Neural cell (in vitro differentiated cells): ENCODE measurements at regions not wholly inside any gene's neighbourhood (a gene's known extent, or its start where the extent isn't known, plus 50 kb on each side); places are given as distances from the start of the nearest gene placed in this dataset.

Experiments used
- H2AFZ ChIP-seq: fragments of 200-600, 300-800 bp; sonication (generic), shearing (Covaris generic); 2 replicates; pipeline ENCODE4 v1.6.0; 2014; ENCODE audit warnings: low read depth, mild to moderate bottlenecking, antibody characterized with exemption, low read length, moderate library complexity
- H3F3A ChIP-seq: fragments of 200-600 bp; shearing (Covaris generic); 2 replicates; pipeline ENCODE4 v1.6.1; 2016; ENCODE audit warnings: mild to moderate bottlenecking, moderate library complexity, mixed read lengths, antibody characterized with exemption, low read length; ENCODE audit not compliant: insufficient read depth, poor library complexity, severe bottlenecking
- H3K27ac ChIP-seq: fragments of 200-600, 300-800 bp; sonication (generic), shearing (Covaris generic); 2 replicates; pipeline ENCODE4 v1.5.1; 2014; ENCODE audit warnings: mild to moderate bottlenecking, low read length, moderate library complexity
- H3K27me3 ChIP-seq: fragments of 300-800, 200-600 bp; sonication (generic), shearing (Covaris generic); 2 replicates; pipeline ENCODE4 v1.6.0; 2014; ENCODE audit warnings: mild to moderate bottlenecking, low read depth, low read length, moderate library complexity; ENCODE audit not compliant: insufficient read depth
- H3K36me3 ChIP-seq: fragments of 300-800, 200-600 bp; sonication (generic), shearing (Covaris generic); 2 replicates; pipeline ENCODE4 v1.5.1; 2014; ENCODE audit warnings: mild to moderate bottlenecking, antibody characterized with exemption, low read length, moderate library complexity; ENCODE audit not compliant: insufficient read depth
- H3K4me2 ChIP-seq: fragments of 300-800, 200-600 bp; sonication (generic), shearing (Covaris generic); 2 replicates; pipeline ENCODE4 v1.6.0; 2014; ENCODE audit warnings: mild to moderate bottlenecking, low read length
- H3K4me3 ChIP-seq: fragments of 300-800, 200-600 bp; sonication (generic), shearing (Covaris generic); 2 replicates; pipeline ENCODE4 v1.5.1; 2014; ENCODE audit warnings: mild to moderate bottlenecking, low read length, moderate library complexity
- H3K79me2 ChIP-seq: fragments of 200-600 bp; shearing (Covaris generic); replicated peaks from 2 replicates; pipeline ENCODE4 v1.6.0; 2014; ENCODE audit warnings: mild to moderate bottlenecking, low read length, moderate library complexity; ENCODE audit not compliant: insufficient read depth
- H3K9ac ChIP-seq: fragments of 300-800, 200-600 bp; sonication (generic), shearing (Covaris generic); 2 replicates; pipeline ENCODE4 v1.6.1; 2016; ENCODE audit warnings: mild to moderate bottlenecking, low read length, mixed read lengths
- H3K9me2 ChIP-seq: fragments of 200-600 bp; shearing (Covaris generic); 2 replicates; pipeline ENCODE4 v1.6.1; 2016; ENCODE audit warnings: mild to moderate bottlenecking, low read length, mixed read lengths; ENCODE audit not compliant: insufficient read depth
- H3K9me3 ChIP-seq: fragments of 200-600, 300-800 bp; sonication (generic), shearing (Covaris generic); 2 replicates; pipeline ENCODE4 v1.6.1; 2016; ENCODE audit warnings: mild to moderate bottlenecking, mixed run types, low read length, moderate library complexity, mixed read lengths
- H4K20me1 ChIP-seq: fragments of 200-600 bp; shearing (Covaris generic); 2 replicates; pipeline ENCODE4 v1.6.1; 2016; ENCODE audit warnings: mild to moderate bottlenecking, mixed run types; ENCODE audit not compliant: insufficient read depth
- CTCF ChIP-seq: fragments of 450-650 bp; IDR thresholded peaks from 2 replicates; pipeline ENCODE4 v1.5.1; 2014; ENCODE audit warnings: antibody characterized with exemption, mild to moderate bottlenecking, moderate library complexity; ENCODE audit not compliant: poor library complexity, severe bottlenecking
- EP300 ChIP-seq: fragments of 450-650 bp; conservative IDR thresholded peaks from 2 replicates; pipeline ENCODE4 v1.6.1; 2014; ENCODE audit warnings: antibody characterized with exemption, mild to moderate bottlenecking, moderate library complexity; ENCODE audit not compliant: poor library complexity, severe bottlenecking
- EZH2 ChIP-seq: fragments of 200-600, 300-800 bp; shearing (Covaris generic), sonication (generic); IDR thresholded peaks from 2 replicates; pipeline ENCODE4 v1.6.1; 2014; ENCODE audit warnings: antibody characterized with exemption, low read length, borderline replicate concordance, mild to moderate bottlenecking; ENCODE audit not compliant: insufficient read depth, poor library complexity, severe bottlenecking
- MXI1 ChIP-seq: fragments of 450-650 bp; conservative IDR thresholded peaks from 2 replicates; pipeline ENCODE4 v1.6.1; 2014; ENCODE audit warnings: antibody characterized with exemption, mild to moderate bottlenecking; ENCODE audit not compliant: poor library complexity, severe bottlenecking
- POLR2AphosphoS5 ChIP-seq: IDR thresholded peaks from 2 replicates; pipeline ENCODE4 v1.6.1; 2012
- RAD21 ChIP-seq: fragments of 450-650 bp; conservative IDR thresholded peaks from 2 replicates; pipeline ENCODE4 v1.6.1; 2014; ENCODE audit warnings: antibody characterized with exemption, mild to moderate bottlenecking, moderate library complexity
- REST ChIP-seq: IDR thresholded peaks from 2 replicates; pipeline ENCODE4 v1.6.1; 2012; ENCODE audit warnings: borderline replicate concordance
- SMC3 ChIP-seq: fragments of 450-650 bp; conservative IDR thresholded peaks from 2 replicates; pipeline ENCODE4 v1.6.1; 2014; ENCODE audit warnings: antibody characterized with exemption, mild to moderate bottlenecking, moderate library complexity; ENCODE audit not compliant: poor library complexity
- TAF1 ChIP-seq: IDR thresholded peaks from 2 replicates; pipeline ENCODE4 v1.6.1; 2012; ENCODE audit warnings: low read depth

GRCh38 chr4:125808022-125808421 lies 493.3 kb downstream of the FAT4 start:
- H2AFZ ChIP-seq: no peak overlapping the region
- H3K27ac ChIP-seq: no peak overlapping the region
- TF ChIP-seq CTCF (no peak), RAD21 (no peak), EZH2 (no peak), MXI1 (no peak), EP300 (no peak), POLR2AphosphoS5 (no peak)
- H3K4me2 ChIP-seq: no peak overlapping the region
- no peak overlapping the region for H3K4me3 ChIP-seq
- H3K9ac ChIP-seq: no peak overlapping the region
- no peaks in the 10 kb centered on the region for H3K36me3 ChIP-seq
- no peaks in the 10 kb centered on the region for H3F3A ChIP-seq
- H3K9me3 ChIP-seq: no peaks in the 10 kb centered on the region
- H3K79me2 ChIP-seq: no peaks in the 10 kb centered on the region
- no peaks in the 10 kb centered on the region for H4K20me1 ChIP-seq
- H3K27me3 ChIP-seq: no peaks in the 10 kb centered on the region
- H3K9me2 ChIP-seq: no peaks in the 10 kb centered on the region

- Histone ChIP-seq H3K27me3 (no peaks in the 10 kb centered on the region), H3K9me3 (no peaks in the 10 kb centered on the region), H3K9me2 (no peaks in the 10 kb centered on the region), H3K79me2 (no peaks in the 10 kb centered on the region), H3K27ac (no peak overlapping the region), H3K36me3 (no peaks in the 10 kb centered on the region), H3F3A (no peaks in the 10 kb centered on the region), H4K20me1 (no peaks in the 10 kb centered on the region), H2AFZ (no peak overlapping the region), H3K9ac (no peak overlapping the region), H3K4me2 (no peak overlapping the region), H3K4me3 (no peak overlapping the region)
- TF ChIP-seq MXI1 (no peak), RAD21 (no peak), TAF1 (no peak)
Observed at GRCh38 chr4:125808570-125808969, 493.8 kb downstream of the FAT4 start.

- Histone ChIP-seq H3K4me2 (no peak overlapping the region), H3K36me3 (no peaks in the 10 kb centered on the region), H3K79me2 (no peaks in the 10 kb centered on the region), H3K9ac (no peak overlapping the region), H3F3A (no peaks in the 10 kb centered on the region), H3K9me3 (no peaks in the 10 kb centered on the region), H4K20me1 (no peaks in the 10 kb centered on the region), H3K27me3 (no peaks in the 10 kb centered on the region), H3K27ac (no peak overlapping the region), H2AFZ (no peak overlapping the region), H3K9me2 (no peaks in the 10 kb centered on the region), H3K4me3 (no peak overlapping the region)
- TF ChIP-seq POLR2AphosphoS5 (no peak), MXI1 (no peak), SMC3 (no peak), CTCF (no peak), EZH2 (no peak), EP300 (no peak), TAF1 (no peak), RAD21 (no peak), REST (no peak)
Observed at GRCh38 chr4:125811892-125812291, 497.1 kb downstream of the FAT4 start.
